Body of pancreas (tissue), 4 donors: ENCODE measurements at regions not wholly inside any gene's neighbourhood (a gene's known extent, or its start where the extent isn't known, plus 50 kb on each side); places are given as distances from the start of the nearest gene placed in this dataset.
A peak's percentile ranks its signal among the peaks of the same experiment; 100 is the strongest.

Source experiments
- ATAC-seq: fragments of 150-250 bp; one replicate; pipeline ENCODE4 v1.9.1; 2016
- DNase-seq, 4 donors: peaks; one replicate each; pipeline ENCODE4 v3.0.0-alpha.2; 2019
- H3K27ac ChIP-seq, 4 donors: fragments of 200-600 bp; sonication (generic); 1 replicate in 3 of 4; 2 replicates in 1 of 4; pipeline versions ENCODE4 v1.5.1 to v1.6.1; 2016 to 2019; ENCODE audit warnings: mild to moderate bottlenecking in 1 of 4, mixed read lengths in 1 of 4, moderate library complexity in 1 of 4
- H3K27me3 ChIP-seq, 2 donors: fragments of 200-600 bp; sonication (generic); one replicate each; pipeline ENCODE4 v1.6.0; 2016; ENCODE audit warnings: mild to moderate bottlenecking in 1 of 2
- H3K36me3 ChIP-seq, 2 donors: fragments of 200-600 bp; sonication (generic); replicated peaks in 1 of 2; 2 replicates each; pipeline ENCODE4 v1.5.1; 2016; ENCODE audit warnings: low read depth in 2 of 2; ENCODE audit not compliant: insufficient read depth in 1 of 2
- H3K4me1 ChIP-seq: fragments of 200-600 bp; sonication (generic); one replicate; pipeline ENCODE4 v1.6.0; 2016
- H3K4me3 ChIP-seq, 2 donors: fragments of 200-600 bp; sonication (generic); 1 replicate in 1 of 2; 2 replicates in 1 of 2; pipeline ENCODE4 v1.5.1; 2016 to 2019
- H3K9me3 ChIP-seq, 3 donors: fragments of 200-600 bp; sonication (generic); 1 replicate in 2 of 3; 2 replicates in 1 of 3; pipeline ENCODE4 v1.5.1; 2016
- POLR2A ChIP-seq, 3 donors: fragments of 450-650 bp; IDR thresholded peaks; one replicate each; pipeline ENCODE4 v1.6.1; 2016; ENCODE audit warnings: antibody characterized with exemption in 3 of 3, mild to moderate bottlenecking in 2 of 3
- WGBS, 2 donors: methylation state at CpG; one replicate each; pipeline ENCODE4 v1.1.5; 2017; 5-methylcytosine and 5-hydroxymethylcytosine counted together
- intact Hi-C: fragments of 100-400 bp; cut with DNase I; formaldehyde crosslinking; loops from one replicate; pipeline ENCODE4 v1.15.1; 2023
- TF ChIP-seq, protein P1 (sequence below), 7 experiments: fragments of 450-650 bp in 4 of 7; fragments of 200-600 bp in 3 of 7; sonication (generic) in 3 of 7; IDR thresholded peaks; one replicate each; pipeline ENCODE4 v1.5.1; 2016 to 2019; ENCODE audit warnings: antibody characterized with exemption in 7 of 7

DNA sequence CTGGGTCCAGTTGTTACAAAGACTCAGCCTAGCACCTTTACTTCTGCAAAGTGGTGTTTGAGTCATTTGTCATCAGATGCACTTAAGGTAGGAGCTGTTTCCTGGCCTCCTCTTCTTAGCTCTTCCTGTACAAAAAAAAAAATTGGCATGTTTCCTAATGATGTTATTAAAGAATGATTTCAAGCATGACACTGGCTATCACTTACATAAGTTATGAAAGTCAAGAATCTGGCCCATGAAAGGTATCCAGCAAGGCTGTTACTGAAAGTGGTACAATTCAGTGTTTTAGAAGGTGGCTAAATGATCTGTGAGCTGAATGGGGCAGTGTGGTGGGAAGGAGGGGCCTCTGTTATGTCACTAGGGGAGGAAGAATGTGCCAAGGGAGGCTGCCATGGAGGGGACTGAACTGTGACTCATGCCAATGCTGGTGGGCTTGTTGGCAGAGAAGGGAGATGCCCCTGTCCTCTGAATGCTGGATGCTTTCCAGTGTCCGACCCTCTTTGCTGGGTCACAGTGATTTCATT lies 175.1 kb upstream of the MAP1B start:
- H3K4me3 ChIP-seq, result no peak overlapping the region
- TF ChIP-seq POLR2A (IDR thresholded peaks at IDR 0.05), result no peak
- TF ChIP-seq, protein P1, sequence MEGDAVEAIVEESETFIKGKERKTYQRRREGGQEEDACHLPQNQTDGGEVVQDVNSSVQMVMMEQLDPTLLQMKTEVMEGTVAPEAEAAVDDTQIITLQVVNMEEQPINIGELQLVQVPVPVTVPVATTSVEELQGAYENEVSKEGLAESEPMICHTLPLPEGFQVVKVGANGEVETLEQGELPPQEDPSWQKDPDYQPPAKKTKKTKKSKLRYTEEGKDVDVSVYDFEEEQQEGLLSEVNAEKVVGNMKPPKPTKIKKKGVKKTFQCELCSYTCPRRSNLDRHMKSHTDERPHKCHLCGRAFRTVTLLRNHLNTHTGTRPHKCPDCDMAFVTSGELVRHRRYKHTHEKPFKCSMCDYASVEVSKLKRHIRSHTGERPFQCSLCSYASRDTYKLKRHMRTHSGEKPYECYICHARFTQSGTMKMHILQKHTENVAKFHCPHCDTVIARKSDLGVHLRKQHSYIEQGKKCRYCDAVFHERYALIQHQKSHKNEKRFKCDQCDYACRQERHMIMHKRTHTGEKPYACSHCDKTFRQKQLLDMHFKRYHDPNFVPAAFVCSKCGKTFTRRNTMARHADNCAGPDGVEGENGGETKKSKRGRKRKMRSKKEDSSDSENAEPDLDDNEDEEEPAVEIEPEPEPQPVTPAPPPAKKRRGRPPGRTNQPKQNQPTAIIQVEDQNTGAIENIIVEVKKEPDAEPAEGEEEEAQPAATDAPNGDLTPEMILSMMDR (IDR thresholded peaks at IDR 0.05), result no peak
- H3K9me3 ChIP-seq, result no peaks in the 10 kb centered on the region
- H3K4me1 ChIP-seq, result peaks cover 10% of the 10 kb centered on the region
- intact Hi-C loops, result no loop called here
- peak overlapping the region; percentile 28 to 74 (median 59) for H3K27ac ChIP-seq
- peak in 2 of 4 donors; percentile 18 to 24 for DNase-seq
- peak; percentile 62 for ATAC-seq
- WGBS, 2 donors, result 62 to 63% methylated on average over 1 of the region's 1 CpG
- H3K36me3 ChIP-seq, result no peaks in the 10 kb centered on the region
- H3K27me3 ChIP-seq, result no peaks in the 10 kb centered on the region

DNA sequence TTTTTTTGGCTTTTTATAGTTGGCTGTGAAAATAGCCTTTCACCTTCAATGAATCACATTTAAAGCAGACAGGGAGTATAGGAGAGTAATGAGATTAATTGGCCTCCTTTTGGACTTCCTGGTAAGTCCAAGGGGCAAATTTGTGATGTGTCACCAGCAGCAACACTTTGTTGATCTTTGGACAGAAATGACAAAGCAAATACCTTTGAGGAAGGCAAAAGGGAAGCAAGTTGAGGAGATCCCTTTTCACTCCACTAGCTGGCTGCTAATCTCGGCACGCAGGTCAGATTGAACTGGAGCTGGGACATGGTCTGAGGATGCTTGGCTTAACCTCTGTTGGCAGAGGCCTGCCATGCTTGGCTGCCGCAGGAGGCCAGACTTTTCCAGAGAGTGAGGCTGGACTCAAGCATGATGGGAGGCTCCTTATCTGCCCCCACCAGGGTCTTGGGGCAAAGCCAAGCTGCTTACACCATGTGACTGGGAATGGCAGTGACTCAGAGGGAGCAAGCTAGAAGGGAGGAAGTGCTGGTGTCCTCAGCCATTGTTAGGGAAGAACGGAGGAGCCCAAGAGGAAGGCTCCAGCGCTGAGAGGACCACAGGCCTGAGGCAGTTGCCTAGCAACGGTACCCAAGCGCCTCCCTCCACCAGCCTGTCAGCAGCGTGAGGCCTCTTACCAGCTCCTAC lies 174.5 kb upstream of the MAP1B start:
- 32 to 35% methylated on average over 7 to 8 of the region's 8 CpGs for WGBS, 2 donors
- intact Hi-C loops, result no loop called here
- no peak overlapping the region for H3K4me3 ChIP-seq
- H3K27me3 ChIP-seq, result no peaks in the 10 kb centered on the region
- peaks cover 10% of the 10 kb centered on the region for H3K4me1 ChIP-seq
- DNase-seq (peak; percentile 49 to 70 (median 56)), ATAC-seq (peak; percentile 83)
- H3K27ac ChIP-seq, result peak overlapping the region; percentile 28 to 74 (median 59)
- TF ChIP-seq, protein P1 (IDR thresholded peaks at IDR 0.05), result peak in 3 of 7 experiments; percentile 28 to 34 (median 29)
- TF ChIP-seq POLR2A (IDR thresholded peaks at IDR 0.05), result no peak
- H3K36me3 ChIP-seq, result no peaks in the 10 kb centered on the region
- H3K9me3 ChIP-seq, result no peaks in the 10 kb centered on the region

DNA sequence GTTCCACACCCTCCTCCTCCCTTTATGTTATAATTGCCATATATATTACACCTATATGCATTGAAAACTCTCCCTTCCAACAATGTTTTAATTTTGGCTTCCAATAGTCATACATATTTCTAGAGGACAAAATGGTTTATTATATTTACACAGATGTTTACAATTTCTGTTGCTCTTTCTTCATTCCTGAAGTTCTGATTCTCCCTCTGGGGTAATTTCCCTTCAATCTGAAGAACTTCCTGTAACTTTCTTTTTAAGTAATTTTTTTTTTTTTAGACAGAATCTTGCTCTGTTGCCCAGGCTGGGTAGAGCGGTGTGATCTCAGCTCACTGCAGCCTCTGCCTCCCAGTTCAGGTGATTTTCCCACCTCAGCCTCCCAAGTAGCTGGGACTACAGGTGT lies 173.0 kb upstream of the MAP1B start:
- Histone ChIP-seq H3K36me3 (no peaks in the 10 kb centered on the region), H3K27ac (no peak overlapping the region), H3K4me3 (no peak overlapping the region), H3K27me3 (no peaks in the 10 kb centered on the region), H3K4me1 (peaks cover 10% of the 10 kb centered on the region), H3K9me3 (no peaks in the 10 kb centered on the region)
- TF ChIP-seq, protein P1 (IDR thresholded peaks at IDR 0.05), result no peak
- TF ChIP-seq POLR2A (IDR thresholded peaks at IDR 0.05), result no peak
- no peak for DNase-seq
- WGBS, 2 donors, result 92 to 96% methylated on average over 1 of the region's 1 CpG
- no peak for ATAC-seq
- intact Hi-C loops, result no loop called here

DNA sequence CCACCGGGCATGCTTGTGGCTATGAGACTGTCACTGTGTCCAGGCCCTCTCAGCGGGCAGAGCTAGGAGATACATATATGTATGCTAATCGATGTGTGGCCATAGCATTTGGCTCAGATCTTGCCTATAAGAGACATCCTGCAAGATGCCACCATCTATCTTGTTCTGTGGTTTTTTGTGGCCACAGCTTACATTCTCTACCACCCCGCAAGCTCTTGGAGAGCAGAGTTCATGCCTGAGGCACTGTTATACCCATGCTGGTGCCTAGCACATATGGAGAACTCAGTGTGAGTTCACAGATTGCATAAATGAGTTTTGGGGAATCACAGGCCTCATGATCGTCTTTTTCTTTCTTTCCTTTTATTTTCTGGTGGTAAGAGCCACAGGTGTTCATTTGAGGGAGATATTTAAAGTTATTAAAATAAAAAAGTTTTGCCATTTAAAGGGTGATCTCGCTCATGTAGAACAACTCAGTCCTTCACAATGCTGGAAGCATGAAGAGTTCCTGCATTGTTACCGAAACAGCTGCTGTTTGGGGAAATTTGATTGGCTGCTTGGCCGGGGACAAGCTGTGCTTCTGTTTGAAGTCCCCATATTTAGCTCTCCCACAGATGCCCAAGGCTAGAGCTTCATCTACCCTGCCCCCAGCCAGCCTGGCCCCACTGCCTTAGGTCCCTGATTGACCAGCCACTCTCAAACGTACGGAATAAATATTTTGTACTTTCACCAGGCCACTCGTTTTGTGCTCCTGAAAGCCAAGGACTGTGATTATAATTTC lies 169.2 kb upstream of the MAP1B start:
- Histone ChIP-seq H3K27ac (no peak overlapping the region), H3K4me3 (no peak overlapping the region), H3K36me3 (no peaks in the 10 kb centered on the region), H3K27me3 (no peaks in the 10 kb centered on the region), H3K9me3 (no peaks in the 10 kb centered on the region), H3K4me1 (peaks cover under 1% of the 10 kb centered on the region)
- 76 to 79% methylated on average over 11 of the region's 11 CpGs for WGBS, 2 donors
- intact Hi-C loops, result no loop called here
- DNase-seq (no peak), ATAC-seq (no peak)
- TF ChIP-seq, protein P1 (IDR thresholded peaks at IDR 0.05), result no peak
- no peak for TF ChIP-seq POLR2A (IDR thresholded peaks at IDR 0.05)
